ENCODE measurements at regions not wholly inside any gene's neighbourhood (a gene's known extent, or its start where the extent isn't known, plus 50 kb on each side); places are given as distances from the start of the nearest gene placed in this dataset.

GRCh38 chr3:72397586-72397985, 450.7 kb downstream of the SHQ1 start:
- no peaks in the 10 kb centered on the region for H3K4me1 ChIP-seq (ENCODE audit: low read depth, poor library complexity, severe bottlenecking)
- no peak overlapping the region for H3K27ac ChIP-seq
- H3K36me3 ChIP-seq (ENCODE audit: insufficient read depth), result no peaks in the 10 kb centered on the region
- H3K4me2 ChIP-seq, result no peak overlapping the region
- TF ChIP-seq CTCF (conservative IDR thresholded peaks at IDR 0.05; ENCODE audit: low read depth, low read length), result no peak
- H3K4me3 ChIP-seq (IDR thresholded peaks at IDR 0.05; ENCODE audit: insufficient read depth, low read depth, low read length), result no peak overlapping the region
- peaks cover 9% of the 10 kb centered on the region; the same call in 1 of the 2 replicates for H3K79me2 ChIP-seq (ENCODE audit: insufficient read depth, low read depth)
- H4K20me1 ChIP-seq (ENCODE audit: insufficient read depth), result no peaks in the 10 kb centered on the region
- no peak overlapping the region for H3K9ac ChIP-seq
- no peaks in the 10 kb centered on the region for H3K27me3 ChIP-seq (ENCODE audit: insufficient read depth, low read depth)
- no peak overlapping the region for H2AFZ ChIP-seq (ENCODE audit: low read depth)

GRCh38 chr3:72396899-72397298, 451.3 kb downstream of the SHQ1 start:
- peaks cover 9% of the 10 kb centered on the region; the same call in 1 of the 2 replicates for H3K79me2 ChIP-seq (ENCODE audit: insufficient read depth, low read depth)
- TF ChIP-seq CTCF (conservative IDR thresholded peaks at IDR 0.05; ENCODE audit: low read depth, low read length), result no peak
- H3K36me3 ChIP-seq (ENCODE audit: insufficient read depth), result no peaks in the 10 kb centered on the region
- no peak overlapping the region for H3K4me3 ChIP-seq (IDR thresholded peaks at IDR 0.05; ENCODE audit: insufficient read depth, low read depth, low read length)
- H3K9ac ChIP-seq, result no peak overlapping the region
- H3K27ac ChIP-seq, result no peak overlapping the region
- H4K20me1 ChIP-seq (ENCODE audit: insufficient read depth), result no peaks in the 10 kb centered on the region
- no peak overlapping the region for H3K4me2 ChIP-seq
- no peak overlapping the region for H2AFZ ChIP-seq (ENCODE audit: low read depth)
- no peaks in the 10 kb centered on the region for H3K27me3 ChIP-seq (ENCODE audit: insufficient read depth, low read depth)
- no peaks in the 10 kb centered on the region for H3K4me1 ChIP-seq (ENCODE audit: low read depth, poor library complexity, severe bottlenecking)

- Histone ChIP-seq H3K9ac (no peak overlapping the region), H3K27me3 (ENCODE audit: insufficient read depth, low read depth) (no peaks in the 10 kb centered on the region), H3K4me1 (ENCODE audit: low read depth, poor library complexity, severe bottlenecking) (no peaks in the 10 kb centered on the region), H3K4me2 (no peak overlapping the region), H3K4me3 (IDR thresholded peaks at IDR 0.05; ENCODE audit: insufficient read depth, low read depth, low read length) (no peak overlapping the region), H2AFZ (ENCODE audit: low read depth) (no peak overlapping the region), H3K36me3 (ENCODE audit: insufficient read depth) (no peaks in the 10 kb centered on the region), H4K20me1 (ENCODE audit: insufficient read depth) (no peaks in the 10 kb centered on the region), H3K27ac (no peak overlapping the region), H3K79me2 (ENCODE audit: insufficient read depth, low read depth) (peaks cover 8% of the 10 kb centered on the region; the same call in 1 of the 2 replicates)
- no peak for TF ChIP-seq CTCF (conservative IDR thresholded peaks at IDR 0.05; ENCODE audit: low read depth, low read length)
Observed at GRCh38 chr3:72395776-72396311, 452.4 kb downstream of the SHQ1 start.

- Histone ChIP-seq H4K20me1 (ENCODE audit: insufficient read depth) (no peaks in the 10 kb centered on the region), H2AFZ (ENCODE audit: low read depth) (no peak overlapping the region), H3K27me3 (ENCODE audit: insufficient read depth, low read depth) (no peaks in the 10 kb centered on the region), H3K27ac (no peak overlapping the region), H3K4me1 (ENCODE audit: low read depth, poor library complexity, severe bottlenecking) (no peaks in the 10 kb centered on the region), H3K9ac (no peak overlapping the region), H3K4me2 (no peak overlapping the region), H3K79me2 (ENCODE audit: insufficient read depth, low read depth) (0 out of 2 replicates have a peak, but pooled peaks cover 7% of the 10 kb centered on the region), H3K4me3 (IDR thresholded peaks at IDR 0.05; ENCODE audit: insufficient read depth, low read depth, low read length) (no peak overlapping the region), H3K36me3 (ENCODE audit: insufficient read depth) (no peaks in the 10 kb centered on the region)
- no peak for TF ChIP-seq CTCF (conservative IDR thresholded peaks at IDR 0.05; ENCODE audit: low read depth, low read length)
Observed at GRCh38 chr3:72393455-72393854, 454.8 kb downstream of the SHQ1 start.
